Endothelial cell of umbilical vein (primary cell): ENCODE measurements at regions not wholly inside any gene's neighbourhood (a gene's known extent, or its start where the extent isn't known, plus 50 kb on each side); places are given as distances from the start of the nearest gene placed in this dataset.
A peak's percentile ranks its signal among the peaks of the same experiment; 100 is the strongest.

ENCODE experiments used
- BruUV-seq: library from RNA; stranded (reverse); fragments of 400-500 nt; replicated peaks from 2 replicates; lab custom pipeline; 2021; lab: Mats Ljungman, UMichigan
- CTCF ChIA-PET: fragments of 300-600, 350-600 bp; sonication (Branson Sonifier 250); formaldehyde crosslinking; loops from one replicate; lab custom pipeline; 2021; ENCODE audit warnings: antibody characterized with exemption, inconsistent platforms; lab: Charles Lee
- POLR2A ChIA-PET: fragments of 300-600, 350-600 bp; sonication (Branson Sonifier 250); formaldehyde crosslinking; loops from one replicate; lab custom pipeline; 2021; ENCODE audit warnings: antibody characterized with exemption, inconsistent platforms; lab: Charles Lee
- DNase-seq: peaks from one replicate; pipeline ENCODE4 v3.0.0-alpha.2; 2011; ENCODE audit warnings: low read depth, low spot score
- FAIRE-seq: peaks from 2 replicates; lab custom pipeline; 2011; peaks lifted over from hg19 to GRCh38; lab: Jason Lieb, UNC
- H2AFZ ChIP-seq: 2 replicates; pipeline ENCODE4 v1.6.0; 2012; ENCODE audit warnings: low read depth, low read length, control low read depth, inconsistent platforms
- H3K27ac ChIP-seq: 2 replicates; pipeline ENCODE4 v1.5.1; 2011; ENCODE audit warnings: low read depth, mild to moderate bottlenecking, control low read depth, low read length, moderate library complexity; ENCODE audit not compliant: insufficient read depth
- H3K27me3 ChIP-seq, 2 experiments: 2 replicates each; pipeline versions ENCODE4 v1.6.0 to v1.6.1; 2011; ENCODE audit warnings: low read length in 2 of 2, mixed read lengths in 1 of 2; ENCODE audit not compliant: control insufficient read depth in 2 of 2, insufficient read depth in 2 of 2
- H3K36me3 ChIP-seq, 2 experiments: 2 replicates in 1 of 2; 3 replicates in 1 of 2; pipeline ENCODE4 v1.5.1; 2011; ENCODE audit warnings: low read length in 2 of 2, mild to moderate bottlenecking in 1 of 2, moderate library complexity in 1 of 2; ENCODE audit not compliant: control insufficient read depth in 2 of 2, insufficient read depth in 2 of 2; ENCODE audit errors: extremely low read depth in 1 of 2
- H3K4me1 ChIP-seq: 3 replicates; pipeline ENCODE4 v1.5.1; 2011; ENCODE audit warnings: mild to moderate bottlenecking, low read length; ENCODE audit not compliant: control insufficient read depth, insufficient read depth; ENCODE audit errors: extremely low read depth
- H3K4me2 ChIP-seq: 2 replicates; pipeline ENCODE4 v1.6.1; 2011; ENCODE audit warnings: low read length, control low read depth, mixed read lengths; ENCODE audit not compliant: insufficient read depth
- H3K4me3 ChIP-seq, 3 experiments: fragments of 200-600 bp in 1 of 3; sonication (generic), shearing (Covaris generic) in 1 of 3; replicated peaks in 1 of 3; 2 replicates each; pipeline ENCODE4 v1.5.1; 2011 to 2016; ENCODE audit warnings: control low read depth in 3 of 3, low read length in 3 of 3, mild to moderate bottlenecking in 2 of 3, inconsistent platforms in 1 of 3, low read depth in 1 of 3, moderate library complexity in 1 of 3; ENCODE audit not compliant: insufficient read depth in 1 of 3
- H3K79me2 ChIP-seq: 2 replicates; pipeline ENCODE4 v1.6.0; 2012; ENCODE audit warnings: low read length, inconsistent platforms; ENCODE audit not compliant: control insufficient read depth, insufficient read depth
- H3K9ac ChIP-seq: replicated peaks from 2 replicates; pipeline ENCODE3; 2011; ENCODE audit warnings: low read length, control low read depth; ENCODE audit not compliant: insufficient read depth; ENCODE audit errors: extremely low read depth
- H3K9me1 ChIP-seq: replicated peaks from 3 replicates; pipeline ENCODE4 v1.6.0; 2011; ENCODE audit warnings: mild to moderate bottlenecking, low read length; ENCODE audit not compliant: control insufficient read depth, insufficient read depth; ENCODE audit errors: extremely low read depth
- H3K9me3 ChIP-seq: replicated peaks from 2 replicates; pipeline ENCODE4 v1.5.1; 2012; ENCODE audit warnings: low read length, inconsistent platforms; ENCODE audit not compliant: control insufficient read depth, insufficient read depth
- H4K20me1 ChIP-seq: replicated peaks from 2 replicates; pipeline ENCODE3; 2011; ENCODE audit warnings: mild to moderate bottlenecking, low read length; ENCODE audit not compliant: control insufficient read depth, insufficient read depth; ENCODE audit errors: extremely low read depth
- EZH2 ChIP-seq: IDR thresholded peaks from 2 replicates; pipeline ENCODE4 v1.6.1; 2012; ENCODE audit warnings: borderline replicate concordance, low read depth, mild to moderate bottlenecking, moderate library complexity, low read length, inconsistent platforms; ENCODE audit not compliant: severe bottlenecking
- FOS ChIP-seq: IDR thresholded peaks from 2 replicates; pipeline ENCODE4 v1.6.1; 2011; ENCODE audit warnings: mild to moderate bottlenecking, low read length, moderate library complexity, borderline replicate concordance; ENCODE audit not compliant: insufficient read depth
- GATA2 ChIP-seq: IDR thresholded peaks from 2 replicates; pipeline ENCODE4 v1.7.0; 2011; ENCODE audit warnings: low read depth, mild to moderate bottlenecking, moderate library complexity, mixed read lengths, low read length; ENCODE audit not compliant: insufficient read length, insufficient read depth
- JUN ChIP-seq: IDR thresholded peaks from 2 replicates; pipeline ENCODE4 v1.6.1; 2011; ENCODE audit warnings: borderline replicate concordance, low read depth; ENCODE audit not compliant: insufficient read length, insufficient read depth
- MYC ChIP-seq: IDR thresholded peaks from one replicate; pipeline ENCODE4 v1.6.1; 2011; ENCODE audit warnings: mild to moderate bottlenecking, low read depth, low read length
- POLR2A ChIP-seq: IDR thresholded peaks from 2 replicates; pipeline ENCODE4 v1.6.1; 2012; ENCODE audit warnings: low read depth, mild to moderate bottlenecking, control low read depth, low read length
- POLR2AphosphoS5 ChIP-seq: IDR thresholded peaks from 2 replicates; pipeline ENCODE4 v1.6.1; 2012; ENCODE audit warnings: low read depth, mild to moderate bottlenecking, control low read depth, low read length, moderate library complexity; ENCODE audit not compliant: insufficient read depth
- dilution Hi-C: fragments of 300-500 bp; cut with MboI; formaldehyde crosslinking; loops from one replicate; pipeline ENCODE4 v1.15.0; 2019; ENCODE audit warnings: low sequenced_read_pairs; ENCODE audit not compliant: extremely low pct_ligation_motif_present
- intact Hi-C: fragments of 100-400 bp; cut with micrococcal nuclease; formaldehyde crosslinking; loops from one replicate; pipeline ENCODE4 v1.10.0; 2022
- TF ChIP-seq, protein P1 (sequence below), 2 donors: IDR thresholded peaks; 1 replicate in 1 of 2; 2 replicates in 1 of 2; pipeline ENCODE4 v1.5.1; 2011; ENCODE audit warnings: low read length in 2 of 2, mild to moderate bottlenecking in 2 of 2, moderate library complexity in 2 of 2, control low read depth in 1 of 2, inconsistent platforms in 1 of 2, low read depth in 1 of 2; ENCODE audit not compliant: insufficient read depth in 1 of 2; ENCODE audit errors: extremely low read depth in 1 of 2
- TF ChIP-seq, protein P2 (sequence below): IDR thresholded peaks from 2 replicates; pipeline ENCODE4 v1.6.1; 2011; ENCODE audit not compliant: insufficient read depth, insufficient read length

DNA sequence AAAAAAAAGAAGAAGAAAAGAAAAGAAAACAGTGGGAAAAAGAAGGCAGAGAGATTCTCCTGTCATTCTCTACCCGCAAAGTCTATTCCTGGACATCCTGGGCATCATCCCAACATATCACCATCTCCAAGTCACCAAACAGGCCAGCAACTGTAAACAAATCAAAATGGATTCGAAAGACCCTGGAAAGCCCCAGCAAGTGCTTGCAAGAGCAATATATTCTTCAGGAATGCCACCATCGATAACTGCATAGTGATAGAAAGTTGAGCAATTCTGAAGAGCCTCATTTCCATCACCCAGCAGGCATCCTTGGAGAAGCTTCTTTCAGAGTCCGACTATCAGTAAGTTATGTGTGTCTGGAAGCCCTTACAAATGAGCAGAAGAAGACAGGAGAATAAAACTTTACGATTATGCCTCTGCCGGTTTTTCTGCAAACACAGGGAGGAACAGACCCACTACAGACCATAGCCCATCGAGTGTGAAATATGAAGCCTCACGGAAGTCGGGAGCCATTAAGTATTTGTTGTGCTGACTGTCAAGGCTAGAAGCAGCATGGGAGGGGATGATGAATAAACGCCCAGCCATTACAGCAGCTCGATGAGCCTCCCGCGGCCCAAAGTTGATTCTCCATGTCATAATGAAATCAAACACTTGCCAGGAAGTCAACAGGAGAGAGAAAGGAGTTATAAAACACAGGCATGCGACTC, 64.5 kb upstream of the SEC14L1 start:
- ChIA-PET POLR2A (interaction anchor here (0.6 kb wide), 2 partner anchors 177 to 757 kb away, joined by 6 read pairs; no protein-coding TSS in a partner anchor), CTCF (interaction anchor here (0.7 to 1.9 kb wide), 5 partner anchors 9 to 208 kb away, joined by 3 to 12 read pairs (median 4); partner anchors contain the start of gene MGAT5B)
- Histone ChIP-seq H3K4me2 (no peak overlapping the region), H2AFZ (peak overlapping the region; percentile 8), H3K4me3 (no peak overlapping the region), H3K36me3 (no peaks in the 10 kb centered on the region), H4K20me1 (no peaks in the 10 kb centered on the region), H3K9me1 (no peaks in the 10 kb centered on the region), H3K27me3 (peaks cover 11 to 14% of the 10 kb centered on the region in 2 experiments), H3K79me2 (no peaks in the 10 kb centered on the region), H3K9me3 (no peaks in the 10 kb centered on the region), H3K9ac (no peak overlapping the region), H3K27ac (no peak overlapping the region), H3K4me1 (no peaks in the 10 kb centered on the region)
- BruUV-seq = no TSS peak
- intact Hi-C loops = no loop called here
- no peak for DNase-seq
- FAIRE-seq = peak; percentile 54
- dilution Hi-C loops = no loop called here
- no peak for TF ChIP-seq FOS
- TF ChIP-seq POLR2A = no peak
- no peak for TF ChIP-seq MYC
- no peak for TF ChIP-seq EZH2
- TF ChIP-seq, protein P1, sequence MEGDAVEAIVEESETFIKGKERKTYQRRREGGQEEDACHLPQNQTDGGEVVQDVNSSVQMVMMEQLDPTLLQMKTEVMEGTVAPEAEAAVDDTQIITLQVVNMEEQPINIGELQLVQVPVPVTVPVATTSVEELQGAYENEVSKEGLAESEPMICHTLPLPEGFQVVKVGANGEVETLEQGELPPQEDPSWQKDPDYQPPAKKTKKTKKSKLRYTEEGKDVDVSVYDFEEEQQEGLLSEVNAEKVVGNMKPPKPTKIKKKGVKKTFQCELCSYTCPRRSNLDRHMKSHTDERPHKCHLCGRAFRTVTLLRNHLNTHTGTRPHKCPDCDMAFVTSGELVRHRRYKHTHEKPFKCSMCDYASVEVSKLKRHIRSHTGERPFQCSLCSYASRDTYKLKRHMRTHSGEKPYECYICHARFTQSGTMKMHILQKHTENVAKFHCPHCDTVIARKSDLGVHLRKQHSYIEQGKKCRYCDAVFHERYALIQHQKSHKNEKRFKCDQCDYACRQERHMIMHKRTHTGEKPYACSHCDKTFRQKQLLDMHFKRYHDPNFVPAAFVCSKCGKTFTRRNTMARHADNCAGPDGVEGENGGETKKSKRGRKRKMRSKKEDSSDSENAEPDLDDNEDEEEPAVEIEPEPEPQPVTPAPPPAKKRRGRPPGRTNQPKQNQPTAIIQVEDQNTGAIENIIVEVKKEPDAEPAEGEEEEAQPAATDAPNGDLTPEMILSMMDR (IDR thresholded peaks at IDR 0.05; ENCODE audit: extremely low read depth in 1 of 2, insufficient read depth in 1 of 2, low read depth in 1 of 2, low read length in 2 of 2) = no peak
- no peak for TF ChIP-seq GATA2
- no peak for TF ChIP-seq JUN
- TF ChIP-seq, protein P2, sequence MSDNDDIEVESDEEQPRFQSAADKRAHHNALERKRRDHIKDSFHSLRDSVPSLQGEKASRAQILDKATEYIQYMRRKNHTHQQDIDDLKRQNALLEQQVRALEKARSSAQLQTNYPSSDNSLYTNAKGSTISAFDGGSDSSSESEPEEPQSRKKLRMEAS = no peak
- TF ChIP-seq POLR2AphosphoS5 = no peak
